Stimulated activated CD4-positive, alpha-beta T cell treated with anti-CD3 and anti-CD28 coated beads, Interleukin-1b, Interleukin-23, amount 100 ng/mL, for 24 hours (primary cell): ENCODE measurements at regions not wholly inside any gene's neighbourhood (a gene's known extent, or its start where the extent isn't known, plus 50 kb on each side); places are given as distances from the start of the nearest gene placed in this dataset.
A peak's percentile ranks its signal among the peaks of the same experiment; 100 is the strongest.

Experiments used
- DNase-seq, 4 experiments: peaks; one replicate each; pipeline ENCODE4 v3.0.0-alpha.2; 2020; ENCODE audit warnings: low read depth in 4 of 4, low spot score in 1 of 4

DNA sequence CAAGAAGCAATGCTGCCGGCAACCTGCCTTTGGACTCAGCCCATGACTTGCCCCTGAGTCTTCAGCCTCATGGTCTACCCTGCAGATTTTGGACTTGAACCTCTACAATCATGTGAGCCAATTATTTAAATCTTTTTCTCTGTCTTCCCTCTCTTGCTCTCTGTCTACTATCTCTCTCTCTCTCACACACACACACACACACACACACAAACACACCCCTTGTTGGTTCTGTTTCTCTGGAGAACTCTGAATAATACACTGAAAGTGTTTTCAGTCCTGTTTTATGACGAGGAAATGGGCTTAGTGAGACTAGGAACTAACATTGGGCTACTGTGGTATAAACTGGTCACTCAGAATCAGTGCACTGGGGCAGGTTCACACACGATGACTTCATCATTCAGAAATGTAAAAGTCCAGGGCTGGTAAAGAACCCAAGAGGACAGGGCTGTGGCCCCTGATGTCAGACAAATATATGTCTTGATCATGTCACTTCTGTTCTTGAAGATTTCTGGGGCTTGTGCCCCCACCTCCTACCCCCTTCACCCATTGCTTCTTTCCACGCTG lies 266.1 kb upstream of the SIX2 start:
- DNase-seq = no peak

- no peak for DNase-seq
These were observed 265.1 kb upstream of the SIX2 start for GRCh38 chr2:45274250-45274926.

DNA sequence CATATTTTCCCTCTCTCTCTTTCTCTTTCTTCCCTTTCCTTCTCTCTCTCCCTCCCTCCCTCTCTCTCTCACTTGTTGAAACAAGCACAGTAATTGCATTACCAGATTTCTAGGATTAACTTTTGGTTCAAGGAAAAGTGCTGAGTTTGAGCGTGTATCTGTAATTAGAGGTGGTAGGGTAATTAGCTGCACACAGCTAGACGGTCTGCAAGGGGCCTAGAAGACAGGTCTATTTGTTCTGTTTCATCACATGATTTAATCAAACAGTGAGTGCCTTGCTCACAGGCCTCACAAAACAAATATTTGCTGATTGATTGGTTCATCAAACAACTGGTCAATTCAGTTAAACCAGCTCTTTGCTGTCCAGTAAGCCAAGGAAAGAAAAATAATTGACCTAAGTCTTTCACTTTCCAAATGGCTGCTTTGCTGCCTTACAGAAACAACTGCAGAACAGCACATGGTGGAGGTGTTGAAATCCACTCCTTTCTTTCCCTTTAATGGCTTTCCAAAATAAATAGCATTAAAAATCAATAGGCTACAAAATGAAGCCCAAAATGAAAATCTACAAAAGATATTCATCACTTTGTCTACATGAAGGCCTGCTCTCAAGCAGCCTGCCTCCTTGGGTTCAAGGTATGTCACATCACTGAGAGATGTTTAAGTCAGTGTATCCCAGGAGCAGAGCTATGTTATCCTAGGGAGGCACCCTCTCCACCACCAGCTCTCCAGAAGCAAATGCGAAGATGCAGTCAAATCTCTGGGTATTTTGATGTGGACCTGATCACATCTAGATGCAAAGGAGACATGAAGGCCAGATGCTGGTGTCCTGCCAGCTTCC lies 264.4 kb upstream of the SIX2 start:
- no peak for DNase-seq

DNA sequence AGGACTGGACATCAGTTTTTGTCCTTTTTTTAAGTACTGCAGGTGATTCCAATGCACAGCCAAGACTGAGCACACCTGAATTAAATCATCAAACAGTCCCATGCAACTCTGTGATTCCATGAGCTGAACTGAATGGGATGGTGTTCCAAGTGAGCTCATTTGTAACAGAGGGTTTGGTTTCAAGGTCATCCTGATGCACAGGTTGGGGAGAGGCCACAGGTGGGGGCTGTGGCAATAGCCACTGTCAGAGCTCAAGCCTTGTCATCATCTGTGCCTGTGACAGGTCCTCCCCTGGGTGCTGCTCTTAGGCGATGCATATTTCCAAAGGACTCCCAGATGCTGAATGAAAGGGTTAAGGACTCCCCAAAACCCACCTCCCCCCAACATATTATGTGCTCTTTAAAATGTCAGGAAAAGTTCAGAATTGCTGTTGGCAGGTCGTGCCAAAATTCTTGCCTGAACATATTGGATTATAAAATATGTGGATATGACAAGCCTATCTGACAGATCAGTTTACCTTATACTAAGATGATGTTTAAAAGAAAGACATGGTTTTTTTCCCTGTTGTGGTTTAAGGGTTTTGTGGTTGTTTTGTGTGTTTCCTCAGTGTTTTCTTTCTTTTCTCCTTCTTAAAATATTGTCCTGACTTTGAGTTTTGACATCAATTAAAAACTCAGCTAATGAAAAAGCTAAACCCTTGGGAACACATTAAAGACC lies 263.5 kb upstream of the SIX2 start:
- no peak for DNase-seq

DNA sequence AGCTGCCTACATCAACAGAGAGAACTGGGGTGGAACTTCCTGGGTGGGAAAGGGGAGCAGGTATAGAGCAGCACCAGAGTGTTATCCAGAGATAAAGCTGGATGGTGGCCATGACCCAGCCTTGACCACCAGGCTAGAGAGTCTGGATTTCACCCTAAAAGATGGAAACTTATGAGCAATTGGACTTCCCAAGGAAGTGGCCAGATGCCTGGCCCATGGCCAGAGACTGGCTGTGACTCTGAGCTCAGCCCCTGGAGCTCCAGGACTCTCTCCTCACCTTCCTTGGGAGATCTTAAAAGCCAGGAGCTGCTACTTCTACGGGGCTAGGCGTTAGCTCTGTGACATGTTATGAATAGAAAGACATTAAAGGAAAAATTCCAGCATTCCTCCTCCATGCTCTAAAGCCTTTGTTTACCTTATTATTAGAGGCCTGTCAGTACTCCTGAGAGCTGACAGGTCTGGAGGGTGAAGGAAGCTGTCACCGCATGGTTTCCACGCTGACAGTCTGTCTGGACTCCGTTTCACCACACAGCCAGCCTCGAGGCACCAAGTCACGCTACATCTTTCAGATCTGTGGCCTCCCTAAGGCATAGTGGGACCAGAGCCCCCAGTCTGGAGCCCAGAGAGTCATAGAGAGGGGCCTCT lies 260.0 kb upstream of the SIX2 start:
- DNase-seq = no peak

DNA sequence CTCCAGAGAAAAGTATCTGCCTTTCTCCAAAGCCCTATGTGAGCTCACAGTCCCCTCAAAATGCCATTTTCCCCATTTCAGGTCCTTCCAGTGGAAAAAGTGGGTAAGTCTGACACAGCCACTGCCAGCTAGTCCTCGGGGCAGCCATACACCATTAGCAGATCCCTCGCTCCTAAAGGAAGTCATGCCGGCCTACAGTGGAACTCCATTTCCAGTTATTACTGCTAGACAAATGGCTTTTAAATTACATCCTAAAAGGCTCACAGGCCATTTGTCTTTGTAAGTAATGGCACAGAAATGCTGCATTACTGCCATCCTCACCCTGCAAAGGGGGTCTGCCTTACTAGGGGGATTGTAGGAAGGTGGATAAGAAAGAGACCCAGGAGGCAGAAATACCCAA lies 259.4 kb upstream of the SIX2 start:
- DNase-seq = no peak

DNA sequence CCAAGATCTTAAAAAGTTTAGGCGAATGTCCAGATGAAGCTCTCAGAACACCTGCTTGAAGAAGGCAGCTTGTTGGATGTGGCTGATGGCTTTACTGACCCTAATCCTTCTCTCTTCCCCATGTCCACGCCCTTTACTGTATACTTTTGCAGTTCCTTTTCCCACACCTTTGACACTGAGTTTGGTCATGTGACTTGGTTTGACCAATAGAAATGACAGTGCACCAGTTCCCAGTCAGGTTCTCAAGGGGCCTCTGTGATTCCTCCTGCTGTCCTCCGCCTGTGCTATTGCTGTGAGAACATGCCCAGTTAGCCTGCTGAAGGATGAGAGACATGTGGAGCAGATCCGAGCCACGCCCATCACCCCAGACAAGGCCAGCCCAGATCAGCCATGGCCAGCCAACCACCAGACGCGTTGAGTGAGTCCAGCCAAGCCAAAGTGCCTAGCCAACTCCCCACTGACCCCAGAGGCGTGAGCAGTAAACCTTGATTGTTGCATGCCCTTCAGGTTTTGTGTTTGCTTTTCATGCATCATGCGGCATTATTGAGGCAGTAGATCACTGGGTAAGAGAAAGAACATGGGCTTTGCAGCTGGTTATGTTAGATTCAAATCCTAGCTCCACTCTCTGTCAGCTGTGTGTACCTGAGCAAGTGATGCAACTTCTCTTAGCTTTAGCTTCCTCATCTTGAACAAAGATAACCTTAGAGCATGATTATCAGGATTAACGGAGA lies 258.0 kb upstream of the SIX2 start:
- no peak for DNase-seq

- DNase-seq = no peak
These were observed 256.1 kb upstream of the SIX2 start for GRCh38 chr2:45265336-45265735.

DNA sequence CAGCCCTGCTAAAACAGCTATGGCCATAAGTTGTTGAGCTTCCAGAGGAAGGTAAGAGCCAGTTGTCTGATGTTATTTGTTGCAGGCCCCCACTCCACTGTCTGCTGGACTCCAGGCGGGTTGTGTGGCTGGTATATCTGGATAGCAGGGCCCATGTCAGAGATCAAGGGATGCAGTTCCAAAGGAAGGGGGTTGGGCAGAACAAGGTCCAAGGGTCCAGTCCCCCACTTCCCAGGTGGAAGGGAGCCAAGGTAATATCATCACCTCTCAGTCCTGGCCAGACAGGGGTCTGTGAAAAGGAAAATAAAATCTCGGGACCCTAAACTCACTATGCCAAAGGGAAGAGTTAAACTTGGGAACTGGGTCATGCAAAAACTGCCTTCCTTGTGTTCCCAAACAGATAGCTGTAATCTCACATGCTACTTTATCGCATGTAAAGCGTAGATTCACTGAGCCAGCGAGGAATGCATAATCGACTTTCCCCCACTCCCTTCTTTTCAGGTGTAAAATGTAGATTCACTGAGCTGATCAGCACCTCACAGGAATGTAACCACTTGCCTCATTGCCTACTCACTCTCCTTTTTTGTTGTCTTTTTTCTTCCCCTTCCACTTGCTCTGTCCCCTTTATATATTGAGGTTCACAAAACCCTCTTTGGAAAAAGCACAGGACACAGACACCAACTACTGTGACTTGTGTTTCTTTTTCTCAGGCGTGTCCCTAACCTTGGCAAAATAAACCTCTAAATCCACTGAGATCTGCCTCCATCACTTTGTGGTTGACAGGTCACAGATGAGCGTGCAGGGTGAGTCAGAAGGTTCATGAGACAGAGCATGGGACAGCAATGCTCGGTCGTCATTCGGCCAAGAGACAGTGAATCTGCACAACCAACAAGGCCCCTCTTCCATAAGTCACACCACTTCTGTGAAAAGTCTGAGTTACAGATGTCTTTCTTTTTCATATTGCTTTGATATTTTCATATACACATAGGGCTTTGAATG lies 255.3 kb upstream of the SIX2 start:
- DNase-seq = peak in 1 of 4 experiments; percentile 6

DNA sequence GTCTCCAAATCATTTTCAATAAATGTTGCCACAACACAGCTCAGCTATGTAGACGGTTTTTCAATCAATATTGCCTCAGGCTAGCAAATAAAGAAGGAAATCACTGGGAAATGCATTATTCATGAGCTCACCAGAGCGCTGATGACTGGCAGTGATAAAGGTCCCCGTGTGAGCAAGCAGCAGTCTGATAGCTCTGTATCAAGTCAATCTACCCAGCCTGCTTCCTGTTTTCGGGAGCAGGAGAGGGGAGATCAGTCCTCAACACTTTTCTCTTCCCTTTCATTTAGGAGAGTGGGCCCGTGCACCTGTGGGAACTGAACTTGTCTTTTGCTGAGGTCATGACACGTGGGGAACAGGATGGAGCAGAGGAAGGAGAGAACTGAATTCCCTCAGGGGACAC lies 253.9 kb upstream of the SIX2 start:
- DNase-seq = no peak

- no peak for DNase-seq
These were observed 252.5 kb upstream of the SIX2 start for GRCh38 chr2:45261746-45262145.

DNA sequence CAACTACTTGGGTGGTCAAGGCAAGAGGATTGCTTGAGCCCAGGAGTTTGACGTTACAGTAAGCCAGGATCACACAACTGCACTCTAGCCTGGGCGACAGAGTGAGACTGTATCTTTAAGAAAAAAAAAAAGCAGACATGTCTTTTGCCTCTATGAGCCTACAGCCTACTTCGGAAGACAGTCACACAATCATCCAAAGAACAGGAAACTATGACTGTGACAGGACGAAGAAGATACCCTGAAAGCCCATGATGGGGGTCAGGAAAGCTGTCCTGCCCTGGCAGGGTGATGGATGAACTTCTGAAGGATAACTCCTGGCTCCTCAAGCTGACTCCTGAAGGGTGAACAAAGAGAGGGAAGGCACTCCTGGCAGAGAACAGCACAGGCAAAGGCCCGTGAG lies 251.7 kb upstream of the SIX2 start:
- DNase-seq = no peak

DNA sequence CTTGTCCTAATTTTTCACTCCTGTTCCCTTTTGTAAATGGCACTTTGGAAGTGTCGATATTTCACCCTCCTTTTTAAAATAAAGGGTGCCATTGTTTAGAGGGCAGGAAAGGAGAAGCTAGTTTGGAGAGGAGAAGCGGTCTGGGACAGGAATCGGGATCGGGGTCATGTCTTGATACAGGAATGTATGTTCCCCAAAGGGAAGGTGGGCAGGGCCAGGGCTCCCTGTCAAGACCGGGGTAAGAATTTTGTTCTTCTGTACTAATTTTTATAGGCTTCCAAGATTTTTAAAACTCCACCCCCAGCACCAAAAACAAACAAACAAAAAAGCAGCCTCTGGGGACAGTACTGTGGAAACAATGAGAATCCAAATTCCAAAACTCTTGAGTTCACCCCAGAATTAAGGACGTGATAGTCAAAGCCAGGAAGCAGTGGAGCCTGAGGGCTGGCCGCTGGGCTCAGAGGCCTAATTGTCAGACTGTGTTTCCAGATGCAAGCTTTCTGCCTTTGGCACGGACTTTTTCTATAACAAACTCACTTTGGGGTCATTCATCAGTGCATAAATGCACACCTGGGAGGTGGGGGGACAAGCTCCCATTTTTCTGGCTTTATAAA lies 250.4 kb upstream of the SIX2 start:
- no peak for DNase-seq

DNA sequence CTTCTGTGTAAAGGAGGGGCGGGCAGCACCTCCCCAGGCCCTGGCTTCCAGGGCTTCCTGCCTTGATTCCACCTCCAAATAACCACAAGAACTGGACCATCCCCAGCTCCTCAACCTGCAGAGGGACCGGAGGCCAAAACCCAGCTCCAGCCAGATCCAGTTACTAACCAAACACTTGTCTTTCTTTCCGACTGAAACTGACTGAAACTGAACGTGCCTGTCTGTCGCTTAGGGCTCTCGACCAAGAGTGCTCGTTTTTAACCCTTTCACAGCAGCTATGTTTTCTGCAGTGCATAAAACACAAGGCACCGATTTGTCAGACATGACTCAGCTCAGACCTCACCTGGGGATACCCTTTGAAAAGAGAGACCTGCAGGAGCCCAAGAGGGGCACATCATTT lies 249.9 kb upstream of the SIX2 start:
- no peak for DNase-seq

DNA sequence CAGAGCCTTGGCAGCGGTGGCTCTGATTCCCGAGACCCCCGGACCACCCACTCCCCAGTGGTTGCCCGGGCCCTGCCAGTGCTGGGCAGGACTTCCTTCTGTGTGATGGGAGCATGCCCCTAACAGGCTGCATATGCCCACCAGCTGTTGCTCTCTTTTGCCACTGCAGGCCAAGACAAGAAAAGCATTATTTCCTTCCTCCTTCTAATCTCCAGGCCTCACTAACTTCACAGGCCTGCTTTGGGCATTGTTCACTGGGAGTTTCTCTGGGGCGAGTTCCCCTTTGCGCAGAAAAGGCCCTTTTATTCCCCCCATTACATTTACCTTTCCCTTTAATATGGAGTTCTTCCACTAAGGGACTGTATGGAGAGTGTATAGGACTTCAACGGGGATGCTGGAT lies 249.1 kb upstream of the SIX2 start:
- no peak for DNase-seq

- no peak for DNase-seq
These were observed 248.6 kb upstream of the SIX2 start for GRCh38 chr2:45257820-45258219.

DNA sequence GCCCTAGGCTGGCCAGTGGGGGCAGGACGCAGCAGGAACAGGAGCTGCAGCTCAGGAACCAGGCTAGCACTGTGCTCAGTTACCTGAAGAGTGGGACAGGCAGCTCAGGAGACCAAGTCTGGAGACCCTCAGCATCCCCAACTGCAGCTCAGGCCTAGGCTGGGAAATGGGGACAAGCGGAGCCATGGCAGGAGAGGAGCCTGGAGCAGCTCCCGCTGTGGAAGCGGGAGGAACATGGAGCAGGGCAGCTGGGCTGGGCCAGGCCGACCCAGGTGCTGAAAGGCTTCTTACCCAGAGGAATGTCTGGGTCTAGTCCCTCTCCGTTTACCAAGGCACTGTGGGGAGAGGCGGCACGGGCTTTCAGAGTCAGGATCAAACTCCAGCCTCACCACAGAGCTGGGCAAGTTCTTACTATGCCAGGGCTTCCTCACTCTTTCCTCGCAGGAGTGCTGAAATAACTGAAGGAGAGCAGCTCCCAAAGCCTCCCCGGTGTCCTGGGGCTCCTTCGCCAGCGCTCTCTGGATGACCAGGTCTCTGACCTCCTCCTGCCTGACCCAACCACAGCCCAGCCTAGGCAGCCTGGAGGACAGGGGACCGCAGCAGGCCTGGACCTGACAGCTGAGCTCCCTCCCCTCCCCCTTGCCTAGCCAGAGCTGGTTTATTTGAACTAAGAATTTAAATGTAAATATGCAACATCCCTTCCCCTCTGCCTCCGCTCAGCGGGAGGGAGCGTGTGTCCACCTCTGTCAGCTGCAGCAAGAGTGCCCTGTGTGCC lies 247.8 kb upstream of the SIX2 start:
- no peak for DNase-seq

DNA sequence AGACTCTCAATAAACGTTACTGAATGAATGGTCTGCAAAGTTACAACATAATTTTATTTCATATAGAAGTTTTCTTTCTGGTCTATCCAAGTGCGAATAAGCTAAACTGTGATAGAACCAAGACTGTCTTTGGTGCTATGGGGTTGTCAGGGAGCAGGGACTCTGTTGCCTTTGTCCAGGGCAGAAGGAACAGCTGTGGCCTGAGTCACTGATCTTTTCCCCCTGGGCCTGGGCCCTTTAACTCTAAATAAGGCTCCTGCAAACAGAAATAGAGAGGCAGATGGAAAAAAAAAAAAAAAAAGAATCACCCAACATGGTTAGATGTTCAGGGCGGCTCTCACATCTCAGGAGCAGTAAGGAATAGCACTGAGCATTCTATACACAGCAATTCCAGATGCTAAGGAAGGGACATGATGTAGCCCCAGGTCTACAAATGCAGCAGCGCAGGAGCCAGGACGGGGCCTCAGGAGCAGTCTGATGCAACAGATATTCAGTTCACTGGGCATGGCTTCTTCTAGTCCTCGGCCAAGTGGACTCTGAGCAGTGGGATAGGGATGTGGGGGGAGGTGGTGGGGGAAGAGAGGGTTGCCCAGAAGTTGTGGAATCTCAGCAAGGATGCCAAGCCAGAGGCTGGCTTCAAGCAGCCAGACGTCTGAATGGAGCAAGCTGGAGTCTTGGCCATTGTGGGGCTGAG lies 247.1 kb upstream of the SIX2 start:
- DNase-seq = no peak
